IMR-90 (cell line): ENCODE measurements at regions not wholly inside any gene's neighbourhood (a gene's known extent, or its start where the extent isn't known, plus 50 kb on each side); places are given as distances from the start of the nearest gene placed in this dataset.

Experiments
- ATAC-seq: fragments of 200-7000 bp; cut with Tn5 transposase; 2 replicates; pipeline ENCODE4 v1.9.1; 2020; ENCODE audit warnings: low read depth, mild to moderate bottlenecking, moderate library complexity
- BruUV-seq: library from RNA; stranded (reverse); fragments of 400-500 nt; replicated peaks from 2 replicates; lab custom pipeline; 2021; lab: Mats Ljungman, UMichigan
- CTCF ChIA-PET: fragments of 300-600 bp; formaldehyde crosslinking; extraction: SDS; loops from one replicate; lab custom pipeline; 2021; ENCODE audit warnings: antibody characterized with exemption; lab: Yijun Ruan, JAX
- POLR2A ChIA-PET: fragments of 300-600 bp; sonication (Branson Sonifier 250); formaldehyde crosslinking; loops from one replicate; lab custom pipeline; 2022; ENCODE audit warnings: antibody characterized with exemption; ENCODE audit not compliant: unreplicated experiment; lab: Charles Lee
- DNase-seq: peaks from one replicate; pipeline ENCODE4 v3.0.0; 2013
- H2AFZ ChIP-seq: replicated peaks from 2 replicates; pipeline ENCODE3; 2013; ENCODE audit warnings: low read length, mild to moderate bottlenecking; ENCODE audit not compliant: poor library complexity
- H2AK5ac ChIP-seq: 2 replicates; pipeline ENCODE4 v1.6.1; 2013; ENCODE audit warnings: low read depth, low read length, inconsistent platforms
- H2AK9ac ChIP-seq: replicated peaks from 2 replicates; pipeline ENCODE3; 2013; ENCODE audit warnings: mild to moderate bottlenecking, low read depth, low read length, moderate library complexity; ENCODE audit not compliant: poor library complexity
- H2BK120ac ChIP-seq: 2 replicates; pipeline ENCODE4 v1.6.1; 2013; ENCODE audit warnings: low read depth, low read length, inconsistent platforms
- H2BK15ac ChIP-seq: 3 replicates; pipeline ENCODE4 v1.6.1; 2013; ENCODE audit warnings: low read depth, low read length, inconsistent platforms
- H2BK20ac ChIP-seq: 2 replicates; pipeline ENCODE4 v1.6.1; 2013; ENCODE audit warnings: low read depth, mild to moderate bottlenecking, inconsistent platforms, low read length, moderate library complexity
- H2BK5ac ChIP-seq: 2 replicates; pipeline ENCODE4 v1.6.1; 2013; ENCODE audit warnings: mild to moderate bottlenecking, low read depth, low read length, inconsistent platforms; ENCODE audit not compliant: poor library complexity, severe bottlenecking
- H3K14ac ChIP-seq: replicated peaks from 2 replicates; pipeline ENCODE4 v1.6.1; 2013; ENCODE audit warnings: low read depth, low read length, inconsistent platforms
- H3K18ac ChIP-seq: 2 replicates; pipeline ENCODE4 v1.6.1; 2013; ENCODE audit warnings: low read depth, low read length, control low read depth
- H3K23ac ChIP-seq: 2 replicates; pipeline ENCODE4 v1.6.1; 2013; ENCODE audit warnings: low read depth, low read length, inconsistent platforms
- H3K27ac ChIP-seq: 2 replicates; pipeline ENCODE4 v1.5.1; 2013; ENCODE audit warnings: mild to moderate bottlenecking, control low read depth, low read length; ENCODE audit not compliant: insufficient read depth
- H3K27me3 ChIP-seq: 2 replicates; pipeline ENCODE4 v1.6.1; 2013; ENCODE audit warnings: low read length; ENCODE audit not compliant: control insufficient read depth, insufficient read depth
- H3K36me3 ChIP-seq: 2 replicates; pipeline ENCODE4 v1.6.1; 2013; ENCODE audit warnings: low read length, mixed read lengths; ENCODE audit not compliant: control insufficient read depth, insufficient read depth
- H3K4ac ChIP-seq: 2 replicates; pipeline ENCODE4 v1.6.1; 2013; ENCODE audit warnings: low read depth, low read length, inconsistent platforms
- H3K4me1 ChIP-seq: 2 replicates; pipeline ENCODE4 v1.6.1; 2013; ENCODE audit warnings: low read length, mixed read lengths; ENCODE audit not compliant: control insufficient read depth, insufficient read depth
- H3K4me2 ChIP-seq: 2 replicates; pipeline ENCODE4 v1.6.1; 2013; ENCODE audit warnings: low read depth, mild to moderate bottlenecking, control low read depth, low read length, moderate library complexity
- H3K4me3 ChIP-seq: 2 replicates; pipeline ENCODE4 v1.5.1; 2013; ENCODE audit warnings: low read depth, mild to moderate bottlenecking, control low read depth, low read length, moderate library complexity; ENCODE audit not compliant: insufficient read depth
- H3K56ac ChIP-seq: 2 replicates; pipeline ENCODE4 v1.6.1; 2013; ENCODE audit warnings: low read length, inconsistent platforms; ENCODE audit not compliant: insufficient read depth; ENCODE audit errors: extremely low read depth
- H3K79me1 ChIP-seq, 2 experiments: 2 replicates each; pipeline ENCODE4 v1.6.1; 2013; ENCODE audit warnings: low read length in 2 of 2, inconsistent platforms in 1 of 2, low read depth in 1 of 2
- H3K9ac ChIP-seq: 2 replicates; pipeline ENCODE4 v1.6.1; 2013; ENCODE audit warnings: low read depth, low read length, control low read depth
- H3K9me1 ChIP-seq: 2 replicates; pipeline ENCODE4 v1.6.1; 2013; ENCODE audit warnings: low read length, inconsistent platforms; ENCODE audit not compliant: insufficient read depth
- H3K9me3 ChIP-seq: 2 replicates; pipeline ENCODE4 v1.6.1; 2013; ENCODE audit warnings: low read length; ENCODE audit not compliant: control insufficient read depth, insufficient read depth
- H4K20me1 ChIP-seq: 2 replicates; pipeline ENCODE4 v1.6.1; 2013; ENCODE audit warnings: low read length, inconsistent platforms; ENCODE audit not compliant: insufficient read depth
- H4K5ac ChIP-seq: 2 replicates; pipeline ENCODE4 v1.6.1; 2013; ENCODE audit warnings: mild to moderate bottlenecking, low read depth, low read length, control low read depth
- H4K8ac ChIP-seq, 2 experiments: 2 replicates each; pipeline ENCODE4 v1.6.1; 2013; ENCODE audit warnings: low read depth in 2 of 2, low read length in 2 of 2, control low read depth in 1 of 2, inconsistent platforms in 1 of 2
- H4K91ac ChIP-seq: 2 replicates; pipeline ENCODE4 v1.6.1; 2013; ENCODE audit warnings: low read depth, low read length, inconsistent platforms; ENCODE audit not compliant: insufficient read depth
- CHD1 ChIP-seq: IDR thresholded peaks from 2 replicates; pipeline ENCODE4 v1.6.1; 2012; ENCODE audit warnings: low read depth, low read length, improper control_type of control experiment
- ELK1 ChIP-seq: fragments of 150-350 bp; IDR thresholded peaks from 2 replicates; pipeline ENCODE4 v1.6.1; 2016; ENCODE audit warnings: low read depth, mild to moderate bottlenecking, low read length, moderate library complexity, borderline replicate concordance
- FOS ChIP-seq: fragments of 150-350 bp; IDR thresholded peaks from 2 replicates; pipeline ENCODE4 v1.6.1; 2016; ENCODE audit warnings: low read depth, low read length
- MXI1 ChIP-seq: IDR thresholded peaks from 2 replicates; pipeline ENCODE4 v1.6.1; 2012; ENCODE audit warnings: low read depth, mild to moderate bottlenecking, low read length, moderate library complexity, borderline replicate concordance
- POLR2A ChIP-seq: IDR thresholded peaks from 2 replicates; pipeline ENCODE4 v1.6.1; 2012; ENCODE audit warnings: mild to moderate bottlenecking, low read depth, low read length
- SMC3 ChIP-seq: fragments of 150-350 bp; IDR thresholded peaks from 2 replicates; pipeline ENCODE4 v1.6.1; 2016; ENCODE audit warnings: low read depth, mild to moderate bottlenecking, antibody characterized with exemption, low read length, moderate library complexity
- WGBS, 2 experiments: methylation state at CpG; one replicate each; pipeline versions ENCODE4 v1.1.5 to v1.1.7; 2013; ENCODE audit warnings: missing lambda C conversion rate in 2 of 2; ENCODE audit not compliant: insufficient read length in 1 of 2; ENCODE audit errors: extremely low coverage in 2 of 2; 5-methylcytosine and 5-hydroxymethylcytosine counted together
- dilution Hi-C: fragments of 300-500 bp; cut with HindIII; formaldehyde crosslinking; loops from one replicate; pipeline ENCODE4 v1.14.3; 2018; ENCODE audit warnings: low sequenced_read_pairs; ENCODE audit not compliant: unreplicated experiment
- in situ Hi-C: fragments of 300-500 bp; cut with MboI; formaldehyde crosslinking; loops from 3 replicates; pipeline ENCODE4 v1.14.3; 2019; ENCODE audit warnings: low sequenced_read_pairs, inconsistent platforms, mixed read lengths
- intact Hi-C: fragments of 100-400 bp; cut with micrococcal nuclease; formaldehyde crosslinking; loops from 2 replicates; pipeline ENCODE4 v1.10.0; 2022
- TF ChIP-seq, protein P1 (sequence below): fragments of 150-350 bp; IDR thresholded peaks from 2 replicates; pipeline ENCODE4 v1.6.1; 2017; ENCODE audit warnings: mild to moderate bottlenecking, antibody characterized with exemption, low read length, low read depth

DNA sequence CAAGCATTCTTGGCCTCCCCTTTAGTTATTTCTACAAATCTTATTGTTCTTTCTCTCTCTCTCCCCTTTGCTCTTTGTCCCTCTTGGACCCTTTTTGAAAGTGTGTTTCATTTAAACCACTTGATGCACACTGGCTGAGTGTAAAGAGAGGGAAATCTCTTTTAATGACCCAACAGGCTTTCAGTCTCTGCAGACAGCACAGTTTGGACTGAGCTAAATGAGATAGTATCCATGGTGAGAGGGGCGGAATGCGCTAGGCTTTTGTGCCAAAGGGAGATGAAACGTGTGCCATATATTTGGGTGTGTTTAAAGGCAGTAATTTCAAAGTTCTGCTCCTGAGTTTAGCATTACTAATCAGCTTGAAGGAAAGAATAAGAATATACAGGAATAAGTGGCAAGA lies 184.9 kb downstream of the PCSK1 start:
- H3K14ac ChIP-seq: peak overlapping the region; percentile 71
- 0 out of 2 replicates have a peak overlapping the region, but pooled peaks have one; percentile 50 for H2AK5ac ChIP-seq
- H3K4me3 ChIP-seq: no peak overlapping the region
- H2BK5ac ChIP-seq: peak overlapping the region; percentile 90
- H2AK9ac ChIP-seq: no peak overlapping the region
- no peak for DNase-seq
- dilution Hi-C loops: no loop called here
- H3K9me3 ChIP-seq: no peaks in the 10 kb centered on the region
- peaks cover 16% of the 10 kb centered on the region for H3K9me1 ChIP-seq
- peak overlapping the region; percentile 65 to 79 for H4K8ac ChIP-seq
- H3K27me3 ChIP-seq: no peaks in the 10 kb centered on the region
- peak overlapping the region; percentile 96 for H2BK20ac ChIP-seq
- peak overlapping the region; percentile 91 for H4K91ac ChIP-seq
- H2AFZ ChIP-seq: no peak overlapping the region
- H3K4ac ChIP-seq: peak overlapping the region; percentile 91
- H2BK15ac ChIP-seq: peak overlapping the region; percentile 36; the same call in 2 of the 3 replicates
- peak overlapping the region; percentile 3 for H3K23ac ChIP-seq
- H3K27ac ChIP-seq: peak overlapping the region; percentile 95
- no TSS peak for BruUV-seq
- no CpG with 5 or more reads among the region's 3 CpGs for WGBS, 2 experiments
- peak overlapping the region; percentile 77; the same call in 1 of the 2 replicates for H3K56ac ChIP-seq
- no peak overlapping the region for H3K4me2 ChIP-seq
- CTCF ChIA-PET: no interaction called here
- POLR2A ChIA-PET: no interaction called here
- H3K4me1 ChIP-seq: peaks cover 27% of the 10 kb centered on the region
- H4K5ac ChIP-seq: peak overlapping the region; percentile 98
- peaks cover 1 to 17% of the 10 kb centered on the region in 2 experiments; a peak in 2 of 4 replicates for H3K79me1 ChIP-seq
- intact Hi-C loops: loop anchor here (5.0 kb wide), 1 partner anchor 226 kb away; no protein-coding TSS in a partner anchor
- in situ Hi-C loops: no loop called here
- peak overlapping the region; percentile 75 for H3K18ac ChIP-seq
- no peaks in the 10 kb centered on the region for H4K20me1 ChIP-seq
- ATAC-seq: no peak
- peak overlapping the region; percentile 96 for H2BK120ac ChIP-seq
- peak overlapping the region; percentile 85; the same call in 1 of the 2 replicates for H3K9ac ChIP-seq
- no peaks in the 10 kb centered on the region for H3K36me3 ChIP-seq
- no peak for TF ChIP-seq FOS
- no peak for TF ChIP-seq MXI1
- TF ChIP-seq CHD1: no peak
- TF ChIP-seq, protein P1, sequence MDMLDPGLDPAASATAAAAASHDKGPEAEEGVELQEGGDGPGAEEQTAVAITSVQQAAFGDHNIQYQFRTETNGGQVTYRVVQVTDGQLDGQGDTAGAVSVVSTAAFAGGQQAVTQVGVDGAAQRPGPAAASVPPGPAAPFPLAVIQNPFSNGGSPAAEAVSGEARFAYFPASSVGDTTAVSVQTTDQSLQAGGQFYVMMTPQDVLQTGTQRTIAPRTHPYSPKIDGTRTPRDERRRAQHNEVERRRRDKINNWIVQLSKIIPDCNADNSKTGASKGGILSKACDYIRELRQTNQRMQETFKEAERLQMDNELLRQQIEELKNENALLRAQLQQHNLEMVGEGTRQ: no peak
- no peak for TF ChIP-seq ELK1
- no peak for TF ChIP-seq POLR2A
- no peak for TF ChIP-seq SMC3
